SK-N-SH (cell line): ENCODE measurements at regions not wholly inside any gene's neighbourhood (a gene's known extent, or its start where the extent isn't known, plus 50 kb on each side); places are given as distances from the start of the nearest gene placed in this dataset.

Source experiments
- CTCF ChIA-PET: fragments of 300-600, 350-600 bp; formaldehyde crosslinking; extraction: SDS; loops from one replicate; lab custom pipeline; 2021; lab: Yijun Ruan, JAX
- POLR2A ChIA-PET: fragments of 350-600 bp; sonication (Branson Sonifier 250); formaldehyde crosslinking; extraction: SDS; loops from one replicate; lab custom pipeline; 2020; ENCODE audit warnings: antibody characterized with exemption, inconsistent platforms; lab: Yijun Ruan, JAX
- DNase-seq: peaks from one replicate; pipeline ENCODE4 v3.0.0; 2012
- H2AFZ ChIP-seq: fragments of 200-600 bp; sonication (generic); 2 replicates; pipeline ENCODE4 v1.8.1; 2016; ENCODE audit warnings: antibody characterized with exemption, mild to moderate bottlenecking, low read depth
- H3F3A ChIP-seq: fragments of 200-600 bp; sonication (generic); replicated peaks from 2 replicates; pipeline ENCODE3; 2016; ENCODE audit warnings: antibody characterized with exemption, mild to moderate bottlenecking; ENCODE audit not compliant: insufficient read depth
- H3K27ac ChIP-seq, 2 experiments: fragments of 200-500 bp in 1 of 2; fragments of 200-600 bp in 1 of 2; sonication (Bioruptor generic) in 1 of 2; sonication (generic), shearing (Covaris generic) in 1 of 2; 2 replicates each; pipeline versions ENCODE4 v1.5.1 to v1.6.1; 2014 to 2016; ENCODE audit warnings: low read depth in 2 of 2, inconsistent platforms in 1 of 2, low read length in 1 of 2, mild to moderate bottlenecking in 1 of 2, mixed read lengths in 1 of 2
- H3K27me3 ChIP-seq: fragments of 200-600 bp; sonication (generic), shearing (Covaris generic); 2 replicates; pipeline ENCODE4 v1.6.1; 2016; ENCODE audit warnings: mixed run types; ENCODE audit not compliant: insufficient read depth
- H3K36me3 ChIP-seq, 2 experiments: fragments of 200-500 bp in 1 of 2; fragments of 200-600 bp in 1 of 2; sonication (Bioruptor generic) in 1 of 2; sonication (generic) in 1 of 2; replicated peaks in 1 of 2; 2 replicates each; pipeline versions ENCODE3 to v1.5.1; 2014 to 2016; ENCODE audit warnings: low read length in 1 of 2, mild to moderate bottlenecking in 1 of 2; ENCODE audit not compliant: insufficient read depth in 2 of 2, control insufficient read depth in 1 of 2
- H3K4me1 ChIP-seq, 2 experiments: fragments of 200-500 bp in 1 of 2; fragments of 200-600 bp in 1 of 2; sonication (Bioruptor generic) in 1 of 2; sonication (generic), shearing (Covaris generic) in 1 of 2; 2 replicates each; pipeline versions ENCODE4 v1.5.1 to v1.6.1; 2014 to 2016; ENCODE audit warnings: low read depth in 1 of 2, low read length in 1 of 2, mixed run types in 1 of 2; ENCODE audit not compliant: insufficient read depth in 2 of 2, control insufficient read depth in 1 of 2
- H3K4me2 ChIP-seq: fragments of 200-600 bp; sonication (generic), shearing (Covaris generic); 2 replicates; pipeline ENCODE4 v1.6.1; 2017; ENCODE audit warnings: mixed run types
- H3K4me3 ChIP-seq, 2 experiments: fragments of 200-500 bp in 1 of 2; fragments of 200-600 bp in 1 of 2; sonication (Bioruptor generic) in 1 of 2; sonication (generic), shearing (Covaris generic) in 1 of 2; 2 replicates each; pipeline versions ENCODE4 v1.5.1 to v1.8.1; 2014 to 2016; ENCODE audit warnings: low read depth in 2 of 2, inconsistent platforms in 1 of 2, low read length in 1 of 2, mild to moderate bottlenecking in 1 of 2, mixed read lengths in 1 of 2, moderate library complexity in 1 of 2
- H3K79me2 ChIP-seq: fragments of 200-600 bp; sonication (generic); 2 replicates; pipeline ENCODE4 v1.8.1; 2017; ENCODE audit warnings: mild to moderate bottlenecking; ENCODE audit not compliant: insufficient read depth
- H3K9ac ChIP-seq: fragments of 200-600 bp; sonication (generic); 2 replicates; pipeline ENCODE4 v1.6.1; 2017; ENCODE audit warnings: mixed run types
- H3K9me2 ChIP-seq: fragments of 200-600 bp; sonication (generic); 2 replicates; pipeline ENCODE4 v1.6.1; 2017; ENCODE audit warnings: mixed run types
- H3K9me3 ChIP-seq: fragments of 200-600 bp; sonication (generic); 2 replicates; pipeline ENCODE4 v1.6.1; 2017; ENCODE audit warnings: mixed run types, mild to moderate bottlenecking, moderate library complexity
- H4K20me1 ChIP-seq: fragments of 200-600 bp; sonication (generic); 2 replicates; pipeline ENCODE4 v1.6.1; 2017; ENCODE audit warnings: mild to moderate bottlenecking, mixed run types; ENCODE audit not compliant: insufficient read depth
- CHD2 ChIP-seq: fragments of 150-350 bp; IDR thresholded peaks from 2 replicates; pipeline ENCODE4 v1.6.1; 2018; ENCODE audit warnings: low read length; ENCODE audit not compliant: partially characterized antibody
- ELF1 ChIP-seq: IDR thresholded peaks from 2 replicates; pipeline ENCODE4 v1.4.0; 2012
- EP300 ChIP-seq, 2 experiments: IDR thresholded peaks; 2 replicates each; pipeline versions ENCODE4 v1.4.0 to v1.6.1; 2012; ENCODE audit warnings: borderline replicate concordance in 1 of 2, low read depth in 1 of 2, low read length in 1 of 2
- FOSL2 ChIP-seq: IDR thresholded peaks from 2 replicates; pipeline ENCODE4 v1.4.0; 2012; ENCODE audit warnings: low read depth, mild to moderate bottlenecking, moderate library complexity, borderline replicate concordance
- FOXM1 ChIP-seq: IDR thresholded peaks from 2 replicates; pipeline ENCODE4 v1.4.0; 2012; ENCODE audit warnings: low read depth, mild to moderate bottlenecking
- GATA2 ChIP-seq: sonication (generic); formaldehyde crosslinking; IDR thresholded peaks from 2 replicates; pipeline ENCODE4 v1.5.0; 2020; ENCODE audit warnings: mild to moderate bottlenecking, missing genetic modification reagents
- JUND ChIP-seq: IDR thresholded peaks from 2 replicates; pipeline ENCODE4 v1.4.0; 2012
- MEF2A ChIP-seq: IDR thresholded peaks from 2 replicates; pipeline ENCODE4 v1.4.0; 2012; ENCODE audit warnings: low read depth, borderline replicate concordance
- NFIC ChIP-seq: IDR thresholded peaks from 2 replicates; pipeline ENCODE4 v1.4.0; 2012; ENCODE audit warnings: borderline replicate concordance
- NRF1 ChIP-seq: IDR thresholded peaks from 2 replicates; pipeline ENCODE4 v1.6.1; 2012; ENCODE audit warnings: low read depth, mild to moderate bottlenecking, low read length
- POLR2AphosphoS5 ChIP-seq: IDR thresholded peaks from 2 replicates; pipeline ENCODE4 v1.6.1; 2012; ENCODE audit warnings: low read depth, low read length
- RAD21 ChIP-seq: IDR thresholded peaks from 2 replicates; pipeline ENCODE4 v1.6.1; 2012; ENCODE audit warnings: mild to moderate bottlenecking, low read length
- RFX5 ChIP-seq: IDR thresholded peaks from 2 replicates; pipeline ENCODE4 v1.6.1; 2012; ENCODE audit warnings: mild to moderate bottlenecking, improper control_type of control experiment, low read length
- RXRA ChIP-seq: IDR thresholded peaks from 2 replicates; pipeline ENCODE4 v1.4.0; 2012; ENCODE audit warnings: low read depth, mild to moderate bottlenecking, borderline replicate concordance
- TAF1 ChIP-seq: IDR thresholded peaks from 2 replicates; pipeline ENCODE4 v1.6.1; 2012; ENCODE audit warnings: low read depth, mild to moderate bottlenecking, low read length, moderate library complexity, borderline replicate concordance
- TCF12 ChIP-seq: IDR thresholded peaks from 2 replicates; pipeline ENCODE4 v1.4.0; 2012
- WGBS: methylation state at CpG from one replicate; pipeline ENCODE4 v1.1.6; 2017; ENCODE audit warnings: low lambda C conversion rate; 5-methylcytosine and 5-hydroxymethylcytosine counted together
- TF ChIP-seq, protein P1 (sequence below): fragments of 150-350 bp; IDR thresholded peaks from 2 replicates; pipeline ENCODE4 v1.6.1; 2017; ENCODE audit warnings: antibody characterized with exemption, low read length, low read depth, borderline replicate concordance
- TF ChIP-seq, protein P2 (sequence below): IDR thresholded peaks from 2 replicates; pipeline ENCODE4 v1.4.0; 2012; ENCODE audit warnings: low read depth, borderline replicate concordance
- TF ChIP-seq, protein P3 (sequence below): fragments of 200-600 bp; sonication (generic); IDR thresholded peaks from 2 replicates; pipeline ENCODE4 v1.6.1; 2017; ENCODE audit warnings: antibody characterized with exemption, mild to moderate bottlenecking, moderate library complexity
- TF ChIP-seq, protein P4 (sequence below): IDR thresholded peaks from 2 replicates; pipeline ENCODE4; 2012

DNA sequence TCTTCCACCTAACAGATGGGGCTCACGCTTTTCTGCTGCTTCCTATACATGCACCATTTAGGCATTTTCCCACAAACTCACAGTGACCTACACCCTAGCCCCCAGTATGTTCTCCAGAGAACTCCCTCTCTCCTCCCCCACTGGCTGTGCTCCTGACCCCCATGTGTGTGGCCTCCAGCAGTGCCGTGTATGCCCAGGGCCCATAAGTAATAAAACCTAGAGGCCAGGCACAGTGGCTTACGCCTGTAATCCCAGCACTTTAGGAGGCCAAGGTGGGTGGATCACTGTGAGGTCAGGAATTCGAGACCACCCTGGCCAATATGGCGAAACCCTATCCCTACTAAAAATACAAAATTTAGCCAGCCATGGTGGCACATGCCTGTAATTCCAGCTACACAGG, 54.7 kb upstream of the NXT1 start:
- Histone ChIP-seq H3K9me3 (no peaks in the 10 kb centered on the region), H3K9me2 (no peaks in the 10 kb centered on the region), H3F3A (no peaks in the 10 kb centered on the region), H2AFZ (no peak overlapping the region), H3K27me3 (peaks cover 76% of the 10 kb centered on the region), H3K79me2 (no peaks in the 10 kb centered on the region), H3K4me3 (no peak overlapping the region), H3K9ac (no peak overlapping the region), H3K36me3 (no peaks in the 10 kb centered on the region), H3K4me2 (no peak overlapping the region), H4K20me1 (no peaks in the 10 kb centered on the region), H3K4me1 (no peaks in the 10 kb centered on the region), H3K27ac (no peak overlapping the region)
- 13% methylated on average over 5 of the region's 5 CpGs for WGBS
- POLR2A ChIA-PET: no interaction called here
- CTCF ChIA-PET: interaction anchor here (1.1 kb wide), 1 partner anchor 44 kb away, joined by 5 read pairs; no protein-coding TSS in a partner anchor
- TF ChIP-seq NRF1 (no peak), FOSL2 (no peak), FOXM1 (no peak), CHD2 (no peak), TCF12 (no peak), MEF2A (no peak), RAD21 (no peak), EP300 (IDR thresholded peaks at IDR 0.05; ENCODE audit: borderline replicate concordance in 1 of 2, low read depth in 1 of 2, low read length in 1 of 2) (no peak), ELF1 (no peak), NFIC (no peak), JUND (no peak), TAF1 (no peak), RFX5 (no peak)
- TF ChIP-seq, protein P1, sequence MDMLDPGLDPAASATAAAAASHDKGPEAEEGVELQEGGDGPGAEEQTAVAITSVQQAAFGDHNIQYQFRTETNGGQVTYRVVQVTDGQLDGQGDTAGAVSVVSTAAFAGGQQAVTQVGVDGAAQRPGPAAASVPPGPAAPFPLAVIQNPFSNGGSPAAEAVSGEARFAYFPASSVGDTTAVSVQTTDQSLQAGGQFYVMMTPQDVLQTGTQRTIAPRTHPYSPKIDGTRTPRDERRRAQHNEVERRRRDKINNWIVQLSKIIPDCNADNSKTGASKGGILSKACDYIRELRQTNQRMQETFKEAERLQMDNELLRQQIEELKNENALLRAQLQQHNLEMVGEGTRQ: no peak
- no peak for DNase-seq

DNA sequence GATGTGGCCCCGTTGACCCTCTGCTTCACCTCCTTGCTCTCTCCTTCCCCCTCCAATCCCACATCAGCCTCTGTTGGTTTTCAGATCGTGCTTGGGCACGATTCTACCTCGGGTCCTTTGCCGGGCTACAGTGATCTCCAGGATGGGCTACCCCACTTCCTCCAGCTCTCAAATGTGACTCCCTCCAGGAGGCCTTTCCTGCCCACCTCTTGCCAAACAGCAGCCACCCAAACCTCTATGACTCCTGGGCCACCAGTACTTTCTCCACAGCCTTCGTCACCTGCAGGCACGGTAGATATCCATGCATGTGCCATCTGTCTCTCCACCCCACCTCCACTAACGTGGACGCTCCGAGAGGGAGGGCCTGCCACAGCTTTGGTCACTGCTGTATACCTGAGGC, 55.9 kb upstream of the NXT1 start:
- Histone ChIP-seq H2AFZ (no peak overlapping the region), H3K4me2 (no peak overlapping the region), H3K9me3 (no peaks in the 10 kb centered on the region), H3K9ac (no peak overlapping the region), H4K20me1 (no peaks in the 10 kb centered on the region), H3F3A (no peaks in the 10 kb centered on the region), H3K9me2 (no peaks in the 10 kb centered on the region), H3K4me1 (no peaks in the 10 kb centered on the region), H3K27me3 (peaks cover 74% of the 10 kb centered on the region), H3K79me2 (no peaks in the 10 kb centered on the region), H3K4me3 (no peak overlapping the region), H3K27ac (no peak overlapping the region), H3K36me3 (no peaks in the 10 kb centered on the region)
- DNase-seq: no peak
- WGBS: 10% methylated on average over 7 of the region's 10 CpGs
- no peak for TF ChIP-seq RXRA
- TF ChIP-seq, protein P2, sequence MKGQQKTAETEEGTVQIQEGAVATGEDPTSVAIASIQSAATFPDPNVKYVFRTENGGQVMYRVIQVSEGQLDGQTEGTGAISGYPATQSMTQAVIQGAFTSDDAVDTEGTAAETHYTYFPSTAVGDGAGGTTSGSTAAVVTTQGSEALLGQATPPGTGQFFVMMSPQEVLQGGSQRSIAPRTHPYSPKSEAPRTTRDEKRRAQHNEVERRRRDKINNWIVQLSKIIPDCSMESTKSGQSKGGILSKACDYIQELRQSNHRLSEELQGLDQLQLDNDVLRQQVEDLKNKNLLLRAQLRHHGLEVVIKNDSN: no peak
- TF ChIP-seq RAD21: no peak
- no peak for TF ChIP-seq POLR2AphosphoS5
- no peak for TF ChIP-seq EP300 (IDR thresholded peaks at IDR 0.05; ENCODE audit: borderline replicate concordance in 1 of 2, low read depth in 1 of 2, low read length in 1 of 2)
- no peak for TF ChIP-seq NFIC
- TF ChIP-seq, protein P3, sequence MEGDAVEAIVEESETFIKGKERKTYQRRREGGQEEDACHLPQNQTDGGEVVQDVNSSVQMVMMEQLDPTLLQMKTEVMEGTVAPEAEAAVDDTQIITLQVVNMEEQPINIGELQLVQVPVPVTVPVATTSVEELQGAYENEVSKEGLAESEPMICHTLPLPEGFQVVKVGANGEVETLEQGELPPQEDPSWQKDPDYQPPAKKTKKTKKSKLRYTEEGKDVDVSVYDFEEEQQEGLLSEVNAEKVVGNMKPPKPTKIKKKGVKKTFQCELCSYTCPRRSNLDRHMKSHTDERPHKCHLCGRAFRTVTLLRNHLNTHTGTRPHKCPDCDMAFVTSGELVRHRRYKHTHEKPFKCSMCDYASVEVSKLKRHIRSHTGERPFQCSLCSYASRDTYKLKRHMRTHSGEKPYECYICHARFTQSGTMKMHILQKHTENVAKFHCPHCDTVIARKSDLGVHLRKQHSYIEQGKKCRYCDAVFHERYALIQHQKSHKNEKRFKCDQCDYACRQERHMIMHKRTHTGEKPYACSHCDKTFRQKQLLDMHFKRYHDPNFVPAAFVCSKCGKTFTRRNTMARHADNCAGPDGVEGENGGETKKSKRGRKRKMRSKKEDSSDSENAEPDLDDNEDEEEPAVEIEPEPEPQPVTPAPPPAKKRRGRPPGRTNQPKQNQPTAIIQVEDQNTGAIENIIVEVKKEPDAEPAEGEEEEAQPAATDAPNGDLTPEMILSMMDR: no peak
- TF ChIP-seq, protein P4, sequence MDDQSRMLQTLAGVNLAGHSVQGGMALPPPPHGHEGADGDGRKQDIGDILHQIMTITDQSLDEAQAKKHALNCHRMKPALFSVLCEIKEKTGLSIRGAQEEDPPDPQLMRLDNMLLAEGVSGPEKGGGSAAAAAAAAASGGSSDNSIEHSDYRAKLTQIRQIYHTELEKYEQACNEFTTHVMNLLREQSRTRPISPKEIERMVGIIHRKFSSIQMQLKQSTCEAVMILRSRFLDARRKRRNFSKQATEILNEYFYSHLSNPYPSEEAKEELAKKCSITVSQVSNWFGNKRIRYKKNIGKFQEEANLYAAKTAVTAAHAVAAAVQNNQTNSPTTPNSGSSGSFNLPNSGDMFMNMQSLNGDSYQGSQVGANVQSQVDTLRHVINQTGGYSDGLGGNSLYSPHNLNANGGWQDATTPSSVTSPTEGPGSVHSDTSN: no peak
- no peak for TF ChIP-seq MEF2A
- TF ChIP-seq ELF1: no peak
- no peak for TF ChIP-seq NRF1
- no peak for TF ChIP-seq JUND
- TF ChIP-seq RFX5: no peak
- no peak for TF ChIP-seq GATA2 (CRISPR knock-in tag)
- POLR2A ChIA-PET: no interaction called here
- CTCF ChIA-PET: no interaction called here
